Breast epithelium (tissue), 3 donors: ENCODE measurements at regions not wholly inside any gene's neighbourhood (a gene's known extent, or its start where the extent isn't known, plus 50 kb on each side); places are given as distances from the start of the nearest gene placed in this dataset.

Experiments
- CTCF ChIP-seq, 3 donors: fragments of 450-650 bp; IDR thresholded peaks; one replicate each; pipeline ENCODE4 v1.5.1; 2016 to 2017; ENCODE audit warnings: antibody characterized with exemption in 3 of 3, mild to moderate bottlenecking in 3 of 3, moderate library complexity in 3 of 3
- POLR2A ChIP-seq: fragments of 450-650 bp; IDR thresholded peaks from one replicate; pipeline ENCODE4 v1.6.1; 2016; ENCODE audit warnings: antibody characterized with exemption, mild to moderate bottlenecking, moderate library complexity
- POLR2AphosphoS5 ChIP-seq, 3 donors: sonication (generic); formaldehyde crosslinking; IDR thresholded peaks; one replicate each; pipeline ENCODE4 v1.6.1; 2017; ENCODE audit warnings: antibody characterized with exemption in 3 of 3

GRCh38 chr3:110903771-110904519 lies 167.7 kb upstream of the NECTIN3 start:
- TF ChIP-seq CTCF (IDR thresholded peaks at IDR 0.05) (no peak), POLR2AphosphoS5 (IDR thresholded peaks at IDR 0.05) (no peak), POLR2A (no peak)
